ENCODE measurements at regions not wholly inside any gene's neighbourhood (a gene's known extent, or its start where the extent isn't known, plus 50 kb on each side); places are given as distances from the start of the nearest gene placed in this dataset.
"Not testable (repeated sequence)": the region's sequence is repeated elsewhere in the genome, so short reads cannot be mapped to it uniquely, and the experiment has no call there.

DNA sequence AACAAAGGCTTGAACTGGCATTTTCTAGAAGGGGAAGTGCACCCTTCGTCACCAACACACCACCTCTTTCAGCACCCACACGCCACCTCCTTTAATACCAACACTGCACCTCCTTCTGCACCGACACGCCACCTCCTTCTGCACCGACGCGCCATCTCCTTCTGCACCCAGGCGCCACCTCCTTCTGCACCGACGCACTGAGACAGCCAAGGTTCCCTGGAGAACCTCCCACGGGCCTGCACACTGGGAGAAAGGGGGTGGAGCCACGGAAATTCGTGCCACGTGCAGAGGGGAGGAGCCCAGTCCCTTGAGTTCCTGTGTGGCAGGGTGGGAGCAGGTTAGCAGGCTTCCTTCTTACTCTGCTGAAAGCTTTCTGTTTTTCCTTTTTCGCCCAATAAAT is 327.9 kb upstream of the C1orf174 start:
- DNase-seq: no peak

DNA sequence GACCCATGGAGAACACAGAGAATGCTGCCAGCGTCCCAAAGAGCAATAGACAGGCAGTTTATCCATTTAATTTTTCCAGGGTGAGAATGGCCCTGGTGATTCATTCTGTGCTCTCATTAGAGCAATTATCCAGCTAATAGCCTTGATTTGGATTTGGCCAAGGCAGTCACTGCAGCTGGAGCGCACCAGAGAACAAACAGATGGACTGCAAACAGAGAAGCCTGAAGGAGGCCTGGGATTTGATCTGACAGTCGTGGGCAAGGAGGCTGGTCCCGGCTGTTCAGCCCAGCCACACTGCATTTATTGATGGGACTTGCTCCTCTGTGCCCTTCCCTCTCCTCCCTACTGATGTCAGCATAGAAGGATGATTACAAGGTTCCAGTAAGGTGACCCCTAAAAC is 353.9 kb upstream of the C1orf174 start:
- DNase-seq: no peak

DNA sequence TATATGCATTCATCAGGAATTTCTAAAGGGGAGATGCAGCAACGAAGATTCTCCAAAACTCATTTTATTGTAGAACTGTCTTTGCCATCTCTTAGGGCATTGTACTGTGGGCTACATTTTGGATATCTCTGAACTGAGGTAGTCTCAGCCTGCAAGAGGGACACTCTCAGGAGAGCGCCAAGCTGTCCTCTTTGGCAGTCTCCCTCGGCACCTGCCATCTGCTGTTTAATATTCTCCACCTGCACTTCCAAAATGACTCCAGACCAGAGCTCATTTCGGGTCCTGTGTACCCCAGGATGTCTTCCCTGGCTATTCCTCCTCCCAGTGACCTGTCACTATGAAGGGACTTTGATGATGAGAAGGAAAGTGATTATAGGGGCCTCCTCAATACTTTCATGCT is 356.3 kb upstream of the C1orf174 start:
- DNase-seq: no peak

DNA sequence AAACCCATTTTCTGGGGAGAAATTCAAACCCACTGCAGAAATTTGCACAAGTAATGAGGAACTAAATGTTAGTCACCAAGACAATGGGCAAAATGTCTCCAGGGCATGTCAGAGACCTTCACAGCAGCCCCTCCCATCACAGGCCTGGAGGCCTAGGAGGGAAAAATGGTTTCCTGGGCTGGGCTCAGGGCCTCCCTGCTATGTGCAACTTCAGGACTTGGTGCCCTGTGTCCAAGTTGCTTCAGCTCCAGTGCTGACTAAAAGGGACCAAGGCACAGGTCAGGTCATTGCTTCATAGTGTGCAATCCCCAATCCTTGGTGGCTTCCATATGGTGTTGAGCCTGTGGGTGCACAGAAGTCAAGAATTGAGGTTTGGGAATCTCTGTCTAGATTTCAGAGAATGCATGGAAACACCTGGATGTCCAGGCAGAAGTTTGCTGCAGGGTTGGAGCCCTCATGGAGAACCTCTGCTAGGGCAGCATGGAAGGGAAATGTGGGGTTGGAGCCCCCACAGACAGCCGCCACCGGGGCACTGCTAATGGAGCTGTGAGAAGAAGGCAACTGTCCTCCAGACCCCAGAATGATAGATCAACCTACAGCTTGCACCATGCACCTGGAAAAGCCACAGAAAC is 358.2 kb upstream of the C1orf174 start:
- not testable (repeated sequence) for DNase-seq

DNA sequence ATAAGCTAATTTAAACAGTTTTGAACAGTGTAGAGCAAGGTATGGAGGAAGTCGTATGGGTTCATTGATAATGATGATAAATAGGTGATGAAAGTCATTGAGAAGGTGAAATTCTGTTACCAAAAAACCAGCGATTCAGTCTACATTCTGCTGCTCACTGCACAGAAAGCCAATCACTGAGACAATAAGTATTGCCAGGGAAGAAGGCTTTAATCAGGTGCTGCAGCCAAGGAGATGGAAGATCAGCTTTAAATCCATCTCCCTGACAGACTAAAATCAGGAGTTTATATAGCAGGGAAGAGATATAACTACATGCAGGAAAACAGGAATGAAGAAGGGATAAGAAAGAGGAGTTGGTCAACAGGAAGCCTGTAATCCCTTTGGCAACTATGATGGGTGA is 361.3 kb upstream of the C1orf174 start:
- DNase-seq: no peak

DNA sequence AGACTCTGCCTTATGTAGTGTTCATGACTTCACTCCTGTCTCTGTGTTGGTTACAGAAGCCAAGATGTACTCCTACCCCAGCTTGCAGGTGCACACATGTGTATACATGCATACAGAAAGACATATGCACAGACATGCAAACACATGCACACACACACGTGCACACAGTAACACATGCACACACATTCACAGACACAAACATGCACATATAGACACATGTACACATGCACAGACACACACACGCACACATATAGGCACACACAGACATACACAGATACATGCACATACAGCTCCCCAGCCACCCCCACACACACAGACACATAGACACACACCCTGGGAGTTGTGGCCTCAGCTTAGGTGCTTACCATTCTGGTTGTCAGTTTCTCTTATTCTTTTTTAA is 362.6 kb upstream of the C1orf174 start:
- no peak for DNase-seq

DNA sequence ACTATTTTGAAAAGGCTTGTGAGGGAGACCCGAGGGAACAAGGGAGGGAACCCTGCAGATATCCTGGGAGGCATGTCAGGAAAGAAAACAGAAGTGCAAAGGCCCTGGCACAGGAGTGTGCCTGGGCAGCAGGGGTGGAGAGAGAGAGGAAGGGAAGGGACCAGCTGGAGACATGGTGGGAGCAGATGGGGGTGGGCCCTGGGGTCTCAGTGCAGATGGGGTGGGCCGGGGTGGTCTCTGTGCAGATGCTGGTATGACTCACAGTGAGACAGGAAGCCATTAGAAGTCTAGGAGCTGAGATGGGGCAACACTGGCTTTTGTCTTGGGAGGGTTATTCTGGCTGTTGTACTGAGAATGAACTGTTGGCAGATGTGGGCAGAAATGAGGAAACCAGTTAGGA is 363.6 kb upstream of the C1orf174 start:
- no peak for DNase-seq

DNA sequence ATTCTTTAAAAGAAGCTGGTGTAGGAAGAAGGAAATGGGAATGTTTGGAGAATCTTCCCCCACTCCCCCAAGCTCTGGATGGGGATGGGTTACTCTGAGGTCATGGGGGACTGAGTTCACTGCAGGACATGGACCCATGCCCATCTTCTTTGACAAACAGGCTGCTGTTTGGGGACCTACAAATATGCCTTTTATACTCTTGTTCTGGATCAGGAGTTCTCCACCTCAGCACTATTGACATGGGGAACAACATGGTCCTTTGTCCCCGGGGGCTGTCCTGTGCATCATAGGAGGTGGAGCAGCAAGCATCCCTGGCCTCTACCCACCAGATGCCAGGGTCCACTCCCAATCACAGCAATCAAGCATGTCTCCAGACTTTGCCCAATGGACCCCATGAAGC is 365.8 kb upstream of the C1orf174 start:
- no peak for DNase-seq

DNA sequence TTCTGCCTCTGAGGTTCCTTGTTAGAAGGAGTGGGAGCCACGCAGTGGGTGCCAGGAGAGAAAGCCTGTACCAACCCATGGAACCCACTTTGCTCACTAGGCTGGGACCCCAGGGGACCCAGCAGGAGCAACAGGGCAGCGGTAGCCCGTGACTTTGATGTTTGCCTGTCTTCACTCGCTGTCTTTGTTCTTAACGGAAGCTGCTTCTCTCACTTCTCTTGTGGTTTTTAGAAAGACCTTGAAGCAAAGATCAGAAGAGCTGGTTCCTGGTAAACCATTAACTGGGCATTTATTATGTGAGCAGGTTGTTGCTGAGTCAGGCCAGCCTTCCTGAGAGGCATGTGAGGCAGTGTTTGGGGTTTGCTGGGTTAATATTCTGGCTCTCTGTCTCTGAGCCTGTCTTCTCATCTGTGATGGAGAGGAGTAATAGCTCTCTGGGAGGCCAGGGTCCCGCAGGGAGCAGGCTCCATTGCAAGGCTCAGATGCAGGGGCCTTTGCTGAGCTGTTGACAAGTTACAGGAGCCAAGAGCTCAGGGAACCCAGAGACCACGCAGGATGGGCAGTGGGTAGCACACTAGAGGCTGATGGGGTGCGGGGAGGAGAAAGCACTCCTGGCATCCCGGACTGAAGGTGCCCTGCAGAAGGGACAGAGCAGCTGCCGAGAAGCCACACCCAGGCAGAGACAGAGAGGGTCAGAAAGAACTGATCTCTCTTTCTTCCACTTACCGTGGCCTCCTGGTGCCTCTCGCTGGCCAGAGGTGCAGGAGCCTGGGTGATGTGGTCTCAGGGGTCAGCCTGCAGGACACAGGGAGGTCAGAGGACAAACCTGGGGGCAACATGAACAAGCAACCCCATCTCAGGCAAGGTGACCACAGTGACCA is 367.5 kb upstream of the C1orf174 start:
- no peak for DNase-seq

DNA sequence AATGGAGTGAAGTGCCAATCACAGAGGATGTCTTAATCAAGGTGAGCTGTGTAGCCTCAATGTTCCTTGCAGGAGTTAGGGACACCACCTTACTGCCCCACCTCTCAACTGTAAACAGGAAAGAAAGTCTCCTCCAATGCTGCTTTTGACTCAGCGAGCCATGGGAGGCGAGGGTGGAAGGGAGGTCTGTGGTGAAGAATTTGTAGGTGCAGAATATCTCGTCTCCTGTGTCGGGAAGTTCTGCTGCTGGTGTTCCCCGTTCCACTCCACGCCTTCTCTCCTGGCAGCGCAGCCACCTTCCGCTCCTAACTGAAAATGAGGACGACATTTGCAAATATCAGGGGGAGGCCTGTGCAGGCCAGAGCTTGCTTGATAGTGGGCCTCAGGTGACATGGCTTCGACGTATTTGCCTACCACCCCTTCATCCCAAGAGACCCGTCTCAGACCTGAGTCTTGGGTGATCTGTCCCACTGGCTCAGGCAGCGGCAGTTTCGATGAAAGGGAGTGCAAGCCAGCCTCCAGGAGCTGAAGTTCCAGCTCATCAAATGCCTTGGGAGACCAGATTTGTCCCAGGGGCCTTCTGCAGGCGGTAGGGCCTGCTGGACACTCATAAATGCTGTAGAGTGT is 368.3 kb upstream of the C1orf174 start:
- DNase-seq: no peak

DNA sequence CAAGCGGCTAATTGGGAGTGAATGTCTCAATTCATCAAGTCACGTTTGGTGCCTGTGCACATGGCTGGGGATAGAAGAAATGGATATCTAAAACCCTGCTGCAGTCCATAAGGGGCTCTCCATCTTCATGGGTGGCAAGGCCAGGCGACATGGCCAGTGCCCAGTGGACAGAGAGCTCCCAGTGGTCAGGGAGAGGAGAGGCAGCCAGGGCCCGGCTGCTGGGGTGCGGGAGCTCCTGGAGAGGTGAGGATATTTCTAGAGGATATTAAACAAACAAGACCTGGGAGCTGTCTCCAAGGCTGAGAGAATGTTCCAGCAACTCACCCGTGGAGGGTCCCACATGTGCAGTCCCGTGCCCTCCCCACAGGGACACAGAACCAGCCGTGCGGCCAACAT is 368.8 kb upstream of the C1orf174 start:
- DNase-seq: no peak

DNA sequence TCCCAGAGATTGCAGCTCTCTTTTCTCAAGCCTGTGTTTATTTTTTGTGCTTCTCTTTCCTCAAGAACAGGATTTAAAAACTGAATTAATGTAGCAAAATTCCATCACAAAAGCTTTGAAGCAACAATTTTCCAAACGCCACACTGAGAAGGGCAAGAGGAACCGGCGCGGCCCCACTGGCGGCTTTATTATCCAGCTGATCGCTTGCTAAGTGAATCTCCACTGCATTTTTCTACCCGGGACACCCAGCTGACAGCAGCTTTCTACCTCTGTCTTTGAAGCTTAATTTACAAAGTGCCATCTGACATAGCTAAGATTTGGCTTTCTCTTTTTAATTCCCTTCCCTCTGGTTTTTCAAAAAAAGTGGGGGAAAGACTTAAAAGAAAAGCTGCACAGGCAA is 369.3 kb upstream of the C1orf174 start:
- DNase-seq: no peak

DNA sequence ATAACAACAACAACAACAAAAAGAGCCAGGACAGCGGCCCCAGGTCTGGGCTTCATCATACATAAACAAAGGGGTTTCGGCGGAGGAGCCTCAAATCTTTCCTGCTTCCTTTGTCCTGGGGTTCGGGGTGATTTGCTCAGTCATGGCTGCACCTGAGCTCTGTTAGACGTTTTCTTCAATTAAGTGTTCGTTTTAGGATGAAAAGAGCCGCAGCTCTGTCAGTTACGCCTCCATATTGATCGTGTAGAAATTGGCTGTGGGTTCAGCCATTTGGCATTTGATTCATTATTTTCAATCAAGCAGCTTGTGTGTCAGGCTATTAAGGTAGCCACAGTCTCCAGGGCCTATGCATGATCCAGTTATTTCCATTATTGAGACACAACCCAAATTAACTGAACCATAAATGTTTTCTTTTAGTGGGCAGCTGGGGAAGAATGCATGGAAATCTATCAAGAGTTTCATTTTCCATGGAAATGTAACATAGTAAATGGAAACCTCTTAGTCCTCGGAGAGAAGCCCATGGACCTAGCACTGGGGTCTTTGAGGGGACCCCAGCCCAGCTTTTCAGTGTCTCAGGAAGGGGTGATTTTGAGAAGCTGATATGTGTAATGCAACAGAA is 370.0 kb upstream of the C1orf174 start:
- DNase-seq: no peak

DNA sequence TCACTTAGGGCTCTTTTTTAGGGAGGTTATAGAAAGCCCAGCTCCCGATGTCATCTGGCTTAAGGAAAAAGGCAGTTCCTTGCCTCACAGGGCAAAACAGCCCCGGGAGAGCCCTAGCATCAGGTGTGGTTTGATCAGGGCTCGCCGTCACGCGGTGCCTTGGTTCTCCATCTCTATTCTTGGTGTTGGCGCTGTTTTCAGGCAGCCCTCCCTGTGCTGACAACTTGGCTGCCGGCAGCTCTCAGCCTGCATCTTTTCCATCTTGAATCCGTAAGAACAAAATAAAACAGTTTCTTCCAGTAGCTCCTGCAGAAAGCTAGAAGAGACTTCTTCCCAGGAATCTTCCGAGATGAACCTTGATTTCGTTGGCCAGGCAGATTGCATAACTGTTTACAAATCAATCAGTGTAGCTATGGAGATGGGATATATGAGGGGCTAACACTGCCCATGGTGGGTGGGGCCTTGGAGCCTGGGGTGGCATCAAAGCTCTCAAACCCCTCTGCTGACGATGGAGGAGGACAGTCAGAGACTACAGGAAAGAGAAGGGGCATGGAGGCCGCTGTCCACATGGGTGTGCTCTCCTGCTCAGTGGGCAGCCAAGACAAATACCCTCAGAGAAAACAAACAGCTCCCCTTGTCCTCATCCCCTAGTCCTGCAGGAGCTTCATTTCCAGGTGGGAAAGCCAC is 370.7 kb upstream of the C1orf174 start:
- no peak for DNase-seq

DNA sequence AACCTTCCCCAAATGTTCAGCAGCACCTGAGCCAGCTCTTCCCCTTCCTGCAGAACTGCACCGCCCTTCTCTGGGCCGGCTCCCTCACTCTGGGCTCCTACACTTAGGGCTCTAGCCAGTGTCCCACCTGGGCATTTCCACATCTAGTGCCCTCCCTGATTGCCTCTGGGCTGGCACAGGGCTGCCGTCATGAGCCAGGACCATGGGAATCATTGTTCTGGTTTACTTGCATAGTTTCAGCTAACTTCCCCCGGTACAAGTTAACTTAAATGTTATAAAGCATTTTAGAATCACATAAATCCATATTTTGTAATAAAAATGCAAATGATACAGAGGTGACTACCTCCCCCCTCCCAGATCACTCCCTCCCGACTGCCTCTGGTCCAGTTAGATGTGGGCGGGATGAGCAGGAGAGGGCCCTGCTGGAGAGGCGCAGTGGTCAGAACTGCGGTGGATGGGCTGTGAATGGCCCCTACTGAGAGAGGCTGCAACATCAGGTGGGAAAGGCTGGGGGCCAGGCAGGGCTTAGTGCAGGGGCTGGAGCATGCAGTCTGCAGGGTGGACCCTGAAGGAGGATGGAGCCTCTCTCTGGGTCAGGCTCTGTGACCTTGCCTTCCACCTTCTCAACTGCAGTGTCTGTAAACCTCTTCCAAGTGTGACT is 371.4 kb upstream of the C1orf174 start:
- no peak for DNase-seq

DNA sequence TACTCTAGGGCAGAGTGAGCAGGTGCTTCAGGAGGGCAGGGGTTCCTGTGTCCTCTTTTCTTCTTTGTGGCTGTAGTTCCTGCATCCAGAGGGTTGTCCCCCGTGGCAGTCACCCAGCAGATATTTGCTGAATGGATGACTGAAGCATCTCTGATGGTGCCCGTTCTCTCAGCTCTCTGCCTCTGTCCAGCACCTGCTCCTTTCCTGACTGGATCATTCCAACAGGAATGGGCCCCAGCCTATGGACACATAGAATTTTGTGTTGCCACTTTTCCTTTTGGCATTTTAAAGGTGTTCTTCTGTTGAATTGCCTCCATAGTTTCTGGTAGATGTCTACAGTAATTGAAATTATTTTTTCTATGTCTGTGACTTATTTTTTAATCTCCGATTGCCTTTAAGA is 372.5 kb upstream of the C1orf174 start:
- no peak for DNase-seq

DNA sequence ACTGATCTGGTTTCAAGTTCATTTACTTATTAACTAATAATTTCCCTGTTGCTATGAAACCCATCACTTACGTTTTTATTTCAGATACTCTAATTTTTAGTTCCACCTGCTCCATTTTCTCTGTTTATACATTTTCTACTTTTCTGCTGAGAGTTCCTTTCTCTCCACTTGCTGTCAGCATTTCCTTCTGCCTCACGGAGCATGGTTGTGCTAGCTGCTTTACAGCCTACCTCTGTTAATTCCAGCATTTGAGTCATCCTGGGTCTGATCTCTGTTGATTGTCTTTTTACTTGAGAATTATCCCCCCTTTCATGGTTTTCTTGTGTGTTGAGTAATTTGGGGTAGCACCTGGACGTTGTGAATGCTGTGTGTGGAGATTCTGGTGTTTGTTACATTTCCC is 373.2 kb upstream of the C1orf174 start:
- DNase-seq: no peak

DNA sequence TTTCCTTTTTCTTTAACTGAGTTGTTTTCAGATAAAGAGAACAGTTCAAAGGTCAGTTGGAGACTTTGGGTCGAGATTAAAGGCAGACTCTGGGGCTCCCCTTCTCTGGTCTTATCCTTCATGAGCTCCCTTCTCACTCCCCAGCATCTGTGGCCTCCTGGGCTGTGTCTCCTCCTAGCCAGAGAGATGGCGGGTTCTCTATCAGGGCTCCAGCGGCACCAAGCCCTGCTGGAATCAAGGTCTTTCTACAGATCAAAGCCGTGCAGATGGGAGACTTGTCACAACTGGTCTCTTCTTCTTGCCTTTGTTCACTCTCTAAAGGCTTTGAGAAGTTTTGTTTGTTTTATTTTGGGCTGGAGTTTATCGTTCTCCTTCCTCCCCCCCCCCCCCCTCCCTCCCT is 373.7 kb upstream of the C1orf174 start:
- DNase-seq: no peak

DNA sequence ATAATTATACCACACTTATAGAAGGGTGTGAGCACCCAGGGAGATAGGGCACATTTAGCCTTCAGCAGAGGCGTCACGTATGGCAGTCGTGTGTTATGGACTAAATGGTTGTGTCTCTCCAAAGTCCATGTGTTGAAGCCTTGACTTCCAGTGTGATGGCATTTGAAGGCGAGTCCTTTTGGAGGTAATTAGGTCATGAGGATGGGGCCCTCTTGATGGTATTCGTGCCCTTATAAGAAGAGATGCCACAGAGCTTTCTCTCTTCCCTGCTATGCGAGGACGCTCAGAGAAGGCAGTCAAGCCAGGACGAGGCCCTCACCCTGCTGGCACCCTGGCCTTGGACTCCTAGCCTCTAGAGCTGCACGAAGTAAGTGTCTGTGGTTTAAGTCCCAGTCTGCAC is 375.0 kb upstream of the C1orf174 start:
- DNase-seq: no peak

DNA sequence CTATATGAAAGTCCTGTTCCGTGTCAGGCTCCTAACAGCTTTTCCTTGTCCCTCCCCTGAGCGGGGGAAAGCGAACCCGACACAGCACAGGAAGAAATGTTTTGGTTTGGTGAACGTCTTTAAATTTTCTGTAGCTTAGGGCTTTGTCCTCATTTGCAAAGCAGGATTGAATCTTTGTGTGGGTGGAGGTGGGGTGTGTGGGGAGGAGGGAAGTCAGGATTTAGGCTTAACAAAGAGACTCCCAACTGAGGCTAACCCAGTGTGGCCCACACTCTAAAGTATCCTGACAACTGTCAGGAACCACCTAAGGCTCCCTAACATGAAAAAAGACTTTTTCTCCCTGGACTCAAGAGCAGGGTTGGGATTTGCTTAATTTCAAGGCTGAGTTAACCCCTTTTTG is 376.2 kb upstream of the C1orf174 start:
- no peak for DNase-seq

DNA sequence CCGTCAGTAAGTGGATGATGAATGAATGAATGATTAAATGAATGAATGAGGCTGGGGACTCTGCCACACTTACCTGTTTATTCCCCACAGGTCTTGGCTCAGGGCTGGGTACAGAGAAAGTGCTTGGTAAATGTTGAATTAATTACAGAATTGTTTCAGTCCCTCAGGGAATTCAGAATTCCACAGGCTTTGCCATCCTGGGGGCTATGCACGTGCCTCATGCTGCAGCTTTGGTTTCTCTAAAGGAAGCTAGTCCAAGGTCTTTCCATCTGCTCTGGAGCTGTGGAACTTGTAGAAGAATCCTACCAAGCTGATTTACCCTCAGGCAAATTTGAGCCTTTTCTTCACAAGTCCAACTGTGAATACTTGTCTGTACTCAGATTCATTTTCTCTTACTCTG is 376.8 kb upstream of the AJAP1 start:
- no peak for DNase-seq

DNA sequence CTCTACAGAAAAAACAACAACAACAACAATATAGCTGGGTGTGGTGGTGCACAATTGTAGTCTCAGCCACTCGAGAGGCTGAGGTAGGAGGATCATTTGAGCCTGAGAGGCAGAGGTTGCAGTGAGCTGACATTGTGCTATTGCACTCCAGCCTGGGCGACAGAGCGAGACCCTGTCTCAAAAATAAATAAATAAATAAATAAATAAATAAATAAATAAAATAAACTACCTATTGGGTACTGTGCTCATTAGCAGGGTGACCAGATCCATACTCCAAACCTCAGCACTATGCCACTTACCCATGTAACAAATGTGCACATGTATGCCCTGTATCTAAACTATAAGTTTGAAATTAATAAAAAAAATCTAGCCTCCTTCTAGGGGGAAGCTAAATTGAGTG is 369.4 kb upstream of the AJAP1 start:
- DNase-seq: no peak

DNA sequence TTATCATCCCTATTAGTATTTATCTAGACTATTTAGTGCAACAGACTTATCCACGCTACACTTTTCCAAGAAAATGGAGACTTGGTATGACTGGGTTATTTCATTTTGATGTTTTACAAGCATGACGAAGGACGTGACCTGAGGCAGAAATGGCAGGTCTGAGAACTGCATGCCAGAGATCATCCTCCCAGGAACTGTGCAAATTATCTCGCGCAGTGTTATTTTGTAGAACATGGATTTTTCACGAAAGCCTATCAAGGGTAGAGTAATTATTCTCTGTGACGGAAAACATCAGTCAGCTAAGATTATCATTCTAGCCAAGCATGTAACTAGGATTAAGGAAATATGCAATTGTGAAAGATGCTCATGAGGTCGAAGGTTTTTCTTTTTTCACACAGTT is 361.5 kb upstream of the AJAP1 start:
- DNase-seq: no peak

Measured in NCI-H69 (cell line).